ENCODE measurements at regions not wholly inside any gene's neighbourhood (a gene's known extent, or its start where the extent isn't known, plus 50 kb on each side); places are given as distances from the start of the nearest gene placed in this dataset.

DNA sequence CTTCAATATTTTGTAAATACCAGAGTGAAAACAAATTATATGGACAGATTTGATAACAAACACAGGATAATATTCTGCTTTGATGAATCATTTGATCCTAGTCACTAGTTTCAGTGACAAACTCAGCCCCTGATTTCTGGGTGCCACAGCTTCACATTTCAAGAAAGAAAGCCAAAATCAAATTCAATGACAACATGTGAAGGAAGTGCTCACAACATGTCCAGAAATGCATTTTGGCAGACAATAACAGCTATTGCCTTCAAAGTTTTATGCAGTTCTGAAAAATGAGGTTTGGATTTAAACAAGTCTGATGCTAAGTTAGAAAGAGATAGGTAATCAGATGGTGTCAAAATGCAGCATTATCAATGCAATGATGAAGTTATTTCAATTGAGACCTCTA lies 106.9 kb upstream of the PIEZO2 start:
- Histone ChIP-seq H3K4me1 (peaks cover 0 to 6% (median 0%) of the 10 kb centered on the region in 6 donors), H3K4me3 (no peak overlapping the region), H3K9me3 (no peaks in the 10 kb centered on the region), H3K36me3 (no peaks in the 10 kb centered on the region), H3K27me3 (replicated peaks in 1 of 7) (no peaks in the 10 kb centered on the region), H3K27ac (no peak overlapping the region)
- no peak for DNase-seq
- TF ChIP-seq POLR2AphosphoS5 (IDR thresholded peaks at IDR 0.05), result no peak
- TF ChIP-seq, protein P1, sequence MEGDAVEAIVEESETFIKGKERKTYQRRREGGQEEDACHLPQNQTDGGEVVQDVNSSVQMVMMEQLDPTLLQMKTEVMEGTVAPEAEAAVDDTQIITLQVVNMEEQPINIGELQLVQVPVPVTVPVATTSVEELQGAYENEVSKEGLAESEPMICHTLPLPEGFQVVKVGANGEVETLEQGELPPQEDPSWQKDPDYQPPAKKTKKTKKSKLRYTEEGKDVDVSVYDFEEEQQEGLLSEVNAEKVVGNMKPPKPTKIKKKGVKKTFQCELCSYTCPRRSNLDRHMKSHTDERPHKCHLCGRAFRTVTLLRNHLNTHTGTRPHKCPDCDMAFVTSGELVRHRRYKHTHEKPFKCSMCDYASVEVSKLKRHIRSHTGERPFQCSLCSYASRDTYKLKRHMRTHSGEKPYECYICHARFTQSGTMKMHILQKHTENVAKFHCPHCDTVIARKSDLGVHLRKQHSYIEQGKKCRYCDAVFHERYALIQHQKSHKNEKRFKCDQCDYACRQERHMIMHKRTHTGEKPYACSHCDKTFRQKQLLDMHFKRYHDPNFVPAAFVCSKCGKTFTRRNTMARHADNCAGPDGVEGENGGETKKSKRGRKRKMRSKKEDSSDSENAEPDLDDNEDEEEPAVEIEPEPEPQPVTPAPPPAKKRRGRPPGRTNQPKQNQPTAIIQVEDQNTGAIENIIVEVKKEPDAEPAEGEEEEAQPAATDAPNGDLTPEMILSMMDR (IDR thresholded peaks at IDR 0.05 in 8 of 11, conservative IDR thresholded peaks at IDR 0.05 in 3 of 11), result no peak
- TF ChIP-seq POLR2A (IDR thresholded peaks at IDR 0.05), result no peak
- intact Hi-C loops (cut with DNase I; ENCODE audit: low total_unique reads), result no loop called here

DNA sequence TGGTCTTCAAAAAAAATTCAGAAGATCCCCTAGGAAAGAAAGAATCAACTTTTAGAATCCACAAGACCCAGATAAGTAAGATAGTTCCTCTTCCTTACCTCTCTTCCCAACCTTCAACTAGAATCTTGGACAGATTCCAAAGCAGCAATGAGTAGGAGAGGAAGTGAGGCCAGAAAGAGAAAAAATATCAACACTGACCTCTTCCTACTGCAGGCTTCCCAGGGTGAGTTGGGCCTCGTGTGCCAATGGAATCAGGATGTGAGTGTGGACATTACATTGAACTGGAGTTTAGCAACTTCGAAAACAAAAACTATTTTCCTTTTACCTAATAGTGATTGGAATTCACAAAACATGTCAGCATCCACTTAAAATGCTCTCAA lies 102.5 kb upstream of the PIEZO2 start:
- Histone ChIP-seq H3K36me3 (no peaks in the 10 kb centered on the region), H3K9me3 (peaks cover 0 to 4% (median 0%) of the 10 kb centered on the region in 8 donors), H3K4me3 (no peak overlapping the region), H3K4me1 (no peaks in the 10 kb centered on the region), H3K27ac (peak overlapping the region in 4 of 8 donors; percentile 2 to 54 (median 45)), H3K27me3 (replicated peaks in 1 of 7) (no peaks in the 10 kb centered on the region)
- TF ChIP-seq, protein P1 (IDR thresholded peaks at IDR 0.05 in 8 of 11, conservative IDR thresholded peaks at IDR 0.05 in 3 of 11), result no peak
- TF ChIP-seq POLR2A (IDR thresholded peaks at IDR 0.05) (no peak), POLR2AphosphoS5 (IDR thresholded peaks at IDR 0.05) (peak in 1 of 3 donors; percentile 46)
- intact Hi-C loops (cut with DNase I; ENCODE audit: low total_unique reads), result no loop called here
- no peak for DNase-seq
- 31 to 46% (median 33%) methylated on average over 2 of the region's 2 CpGs for WGBS, 5 donors

DNA sequence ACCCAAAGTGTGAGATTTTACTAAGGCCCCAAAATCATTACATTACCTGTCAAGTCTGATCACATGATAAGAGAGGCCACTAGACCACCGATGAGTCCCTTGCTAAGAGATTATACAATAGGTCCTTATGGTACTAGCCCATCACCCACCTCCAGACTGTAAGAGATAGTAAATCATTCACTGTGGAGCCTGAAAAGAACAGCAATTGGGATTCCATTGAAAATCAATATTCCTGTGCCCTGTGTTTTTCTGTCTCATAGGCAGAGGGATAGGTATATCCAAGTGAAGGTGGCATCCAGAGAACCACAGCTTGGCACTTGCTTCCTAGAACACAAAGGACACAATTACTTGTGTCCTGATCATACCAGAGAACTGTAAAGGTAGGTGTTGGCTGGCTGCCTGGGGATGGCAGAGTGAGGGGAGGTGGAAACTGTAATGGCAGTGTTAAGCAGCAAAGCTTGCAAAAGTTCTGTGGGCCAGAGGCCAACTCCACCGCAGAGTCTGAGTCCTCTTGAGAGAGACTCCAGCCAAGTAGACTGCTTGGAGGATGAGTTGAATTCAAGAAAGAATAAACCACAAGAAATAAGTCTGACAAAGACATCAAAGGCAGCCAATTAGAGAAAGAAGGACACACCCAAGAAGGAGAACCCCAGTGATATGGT lies 102.0 kb upstream of the PIEZO2 start:
- intact Hi-C loops (cut with DNase I; ENCODE audit: low total_unique reads), result no loop called here
- TF ChIP-seq, protein P1 (IDR thresholded peaks at IDR 0.05 in 8 of 11, conservative IDR thresholded peaks at IDR 0.05 in 3 of 11), result no peak
- TF ChIP-seq POLR2A (IDR thresholded peaks at IDR 0.05) (no peak), POLR2AphosphoS5 (IDR thresholded peaks at IDR 0.05) (no peak)
- H3K4me1 ChIP-seq, result no peaks in the 10 kb centered on the region
- H3K27ac ChIP-seq, result peak overlapping the region in 2 of 8 donors; percentile 2 to 43
- WGBS, 5 donors, result 71 to 84% (median 76%) methylated on average over 2 of the region's 2 CpGs
- peaks cover 0 to 4% (median 0%) of the 10 kb centered on the region in 8 donors for H3K9me3 ChIP-seq
- H3K4me3 ChIP-seq, result no peak overlapping the region
- H3K36me3 ChIP-seq, result no peaks in the 10 kb centered on the region
- DNase-seq, result no peak
- no peaks in the 10 kb centered on the region for H3K27me3 ChIP-seq (replicated peaks in 1 of 7)

DNA sequence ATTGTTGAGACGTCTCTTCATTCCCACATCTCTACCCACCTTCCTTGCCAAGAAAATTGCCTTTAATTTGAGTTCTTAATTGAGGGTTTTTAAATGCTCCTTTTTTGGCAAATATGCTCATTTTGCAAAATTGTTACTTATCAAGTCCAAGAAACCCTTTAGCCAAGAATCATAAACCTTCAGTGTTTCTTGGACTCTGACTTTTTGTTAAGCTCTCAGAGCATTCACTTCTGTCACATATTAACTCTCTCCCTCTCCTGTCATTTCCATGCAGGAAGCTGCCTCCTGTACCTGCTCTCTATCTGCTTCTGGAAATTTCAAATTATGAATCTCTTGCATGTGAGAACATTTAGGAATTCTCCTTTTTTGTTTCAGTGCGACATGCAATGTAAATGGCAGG lies 100.0 kb upstream of the PIEZO2 start:
- H3K27me3 ChIP-seq (replicated peaks in 1 of 7), result no peaks in the 10 kb centered on the region
- no peak overlapping the region for H3K4me3 ChIP-seq
- DNase-seq, result no peak
- WGBS, 5 donors, result 80 to 88% (median 85%) methylated on average over 2 of the region's 2 CpGs
- no peaks in the 10 kb centered on the region for H3K36me3 ChIP-seq
- TF ChIP-seq POLR2A (IDR thresholded peaks at IDR 0.05) (no peak), POLR2AphosphoS5 (IDR thresholded peaks at IDR 0.05) (no peak)
- TF ChIP-seq, protein P1 (IDR thresholded peaks at IDR 0.05 in 8 of 11, conservative IDR thresholded peaks at IDR 0.05 in 3 of 11), result no peak
- H3K4me1 ChIP-seq, result no peaks in the 10 kb centered on the region
- peaks cover 0 to 4% (median 0%) of the 10 kb centered on the region in 8 donors for H3K9me3 ChIP-seq
- H3K27ac ChIP-seq, result no peak overlapping the region
- intact Hi-C loops (cut with DNase I; ENCODE audit: low total_unique reads), result no loop called here
